NCI-H82 treated with DMSO at 0.1 percent for 48 hours (cell line): ENCODE measurements at regions not wholly inside any gene's neighbourhood (a gene's known extent, or its start where the extent isn't known, plus 50 kb on each side); places are given as distances from the start of the nearest gene placed in this dataset.

ENCODE experiments used
- DNase-seq: peaks from one replicate; lab custom pipeline; 2025; ENCODE audit not compliant: unreplicated experiment; lab: John Stamatoyannopoulos, UW

DNA sequence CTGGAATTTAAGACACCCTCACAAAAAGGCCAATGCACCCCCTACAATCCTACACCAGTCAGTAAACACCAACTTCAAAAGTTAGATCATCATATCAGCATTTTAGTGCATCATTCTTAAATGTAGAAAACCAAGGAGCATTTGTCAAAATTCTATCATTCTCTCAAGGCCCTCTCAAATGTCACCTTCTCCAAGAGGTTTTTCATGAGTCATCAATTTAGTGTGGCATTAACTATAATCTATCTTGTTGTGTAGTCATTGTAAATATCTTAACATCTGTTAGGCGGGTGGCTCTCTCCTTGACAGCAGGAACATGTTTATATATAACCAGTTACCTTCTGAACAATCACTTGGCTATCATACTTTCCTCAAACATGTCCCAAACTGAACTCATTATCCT, 62.1 kb upstream of the G2E3 start:
- no peak for DNase-seq

DNA sequence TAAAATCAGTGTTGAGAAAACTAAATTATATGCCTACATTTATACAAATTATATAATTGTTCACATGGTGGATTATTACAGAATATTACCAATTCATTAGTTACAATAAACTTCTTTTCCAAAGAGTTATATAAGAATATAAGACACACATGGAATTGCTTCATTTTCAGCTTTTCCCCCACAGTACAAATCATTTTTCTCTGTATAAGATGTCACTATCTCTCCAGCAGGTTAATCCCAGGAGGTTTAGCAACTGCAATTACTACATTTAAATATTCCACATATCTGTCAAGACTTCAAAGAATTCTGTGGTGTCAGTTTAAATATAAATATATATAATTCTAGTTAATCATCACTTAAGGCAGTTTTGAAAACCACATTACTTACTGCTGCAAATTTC, 59.6 kb upstream of the G2E3 start:
- no peak for DNase-seq

DNA sequence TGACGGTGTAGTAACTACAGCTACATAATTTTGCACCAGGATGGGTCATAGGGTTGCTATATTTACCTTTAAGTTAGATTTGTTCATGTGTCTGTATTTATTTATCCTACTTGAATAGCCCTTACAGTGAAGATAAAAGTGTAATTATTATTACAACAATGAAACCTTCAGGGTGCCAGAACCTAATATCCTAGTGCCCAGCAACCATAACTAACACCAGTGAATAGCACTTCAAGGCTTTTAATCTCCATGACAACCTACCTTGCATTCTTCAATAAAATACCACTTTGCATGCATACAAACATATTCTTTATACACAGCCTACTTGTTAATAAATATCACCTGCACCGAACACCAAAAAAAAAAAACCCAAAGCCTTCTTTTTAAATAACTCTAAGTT, 58.7 kb upstream of the G2E3 start:
- DNase-seq = no peak

DNA sequence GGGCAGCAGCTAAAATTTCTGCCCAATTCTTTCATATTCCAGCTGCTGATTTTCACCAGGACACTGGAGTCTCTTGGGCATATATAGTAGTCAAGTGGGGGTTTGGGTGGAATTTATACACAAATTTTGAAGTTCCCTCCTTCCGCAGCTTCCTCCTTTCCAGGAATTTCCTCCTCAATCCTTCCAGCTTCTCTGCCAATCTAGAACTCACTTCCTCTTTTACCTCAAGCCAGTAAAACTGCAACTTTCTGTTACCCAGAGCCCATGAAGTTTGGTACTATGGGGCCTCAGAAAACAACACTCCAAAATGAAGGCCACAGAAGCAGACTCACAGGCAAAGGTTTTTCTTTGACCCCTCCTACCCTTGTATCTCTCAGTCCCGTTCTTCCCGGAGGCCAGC, 51.7 kb upstream of the G2E3 start:
- no peak for DNase-seq
